Esophagus squamous epithelium (tissue), 4 donors: ENCODE measurements at regions not wholly inside any gene's neighbourhood (a gene's known extent, or its start where the extent isn't known, plus 50 kb on each side); places are given as distances from the start of the nearest gene placed in this dataset.

ENCODE experiments used
- CTCF ChIP-seq, 6 experiments: fragments of 450-650 bp in 4 of 6; fragments of 200-600 bp in 2 of 6; sonication (generic) in 2 of 6; IDR thresholded peaks; one replicate each; pipeline ENCODE4 v1.5.1; 2016 to 2019; ENCODE audit warnings: antibody characterized with exemption in 6 of 6, mild to moderate bottlenecking in 4 of 6, moderate library complexity in 4 of 6
- POLR2A ChIP-seq, 4 donors: fragments of 450-650 bp; IDR thresholded peaks; one replicate each; pipeline ENCODE4 v1.6.1; 2017; ENCODE audit warnings: antibody characterized with exemption in 4 of 4, mild to moderate bottlenecking in 4 of 4, moderate library complexity in 3 of 4

GRCh38 chr15:69597061-69597592 lies 144.5 kb downstream of the RPLP1 start:
- TF ChIP-seq POLR2A (IDR thresholded peaks at IDR 0.05) (no peak), CTCF (IDR thresholded peaks at IDR 0.05) (no peak)
